Parathyroid adenoma (tissue), 2 donors: ENCODE measurements at regions not wholly inside any gene's neighbourhood (a gene's known extent, or its start where the extent isn't known, plus 50 kb on each side); places are given as distances from the start of the nearest gene placed in this dataset.

Experiments
- H2AFZ ChIP-seq: fragments of 300-600 bp; sonication (generic); one replicate; pipeline ENCODE4 v1.7.0; 2017; ENCODE audit warnings: antibody characterized with exemption, mild to moderate bottlenecking
- H3K27ac ChIP-seq: fragments of 300-600 bp; sonication (generic); one replicate; pipeline ENCODE4 v1.7.0; 2017
- H3K27me3 ChIP-seq: fragments of 300-600 bp; sonication (generic); one replicate; pipeline ENCODE4 v1.7.0; 2017; ENCODE audit warnings: low read length; ENCODE audit not compliant: control insufficient read depth, insufficient read depth
- H3K36me3 ChIP-seq: fragments of 300-600 bp; sonication (generic); one replicate; pipeline ENCODE4 v1.7.0; 2017; ENCODE audit warnings: low read length; ENCODE audit not compliant: control insufficient read depth, insufficient read depth
- H3K4me1 ChIP-seq: fragments of 300-600 bp; sonication (generic); one replicate; pipeline ENCODE4 v1.7.0; 2017; ENCODE audit warnings: control low read depth
- H3K4me2 ChIP-seq: fragments of 300-600 bp; sonication (generic); one replicate; pipeline ENCODE4 v1.7.0; 2017; ENCODE audit warnings: low read length
- H3K4me3 ChIP-seq: fragments of 300-600 bp; sonication (generic); one replicate; pipeline ENCODE4 v1.7.0; 2017; ENCODE audit warnings: low read depth, low read length
- H3K79me2 ChIP-seq: fragments of 300-600 bp; sonication (generic); one replicate; pipeline ENCODE4 v1.7.0; 2017; ENCODE audit warnings: control low read depth
- H3K9ac ChIP-seq: fragments of 300-600 bp; sonication (generic); one replicate; pipeline ENCODE4 v1.7.0; 2017; ENCODE audit warnings: mild to moderate bottlenecking
- H3K9me3 ChIP-seq: fragments of 300-600 bp; sonication (generic); one replicate; pipeline ENCODE4 v1.7.0; 2017; ENCODE audit warnings: low read length; ENCODE audit not compliant: control insufficient read depth
- CTCF ChIP-seq: fragments of 300-600 bp; sonication (generic); IDR thresholded peaks from one replicate; pipeline ENCODE4 v1.7.0; 2017; ENCODE audit warnings: antibody characterized with exemption, mild to moderate bottlenecking
- donor health status: primary hyperparathyroidism.

GRCh38 chr5:158530115-158530514, 569.6 kb downstream of the EBF1 start:
- Histone ChIP-seq H3K9me3 (no peaks in the 10 kb centered on the region), H3K27me3 (no peaks in the 10 kb centered on the region), H3K79me2 (no peaks in the 10 kb centered on the region), H2AFZ (no peak overlapping the region), H3K4me1 (no peaks in the 10 kb centered on the region), H3K9ac (no peak overlapping the region), H3K27ac (no peak overlapping the region), H3K4me2 (no peak overlapping the region), H3K4me3 (no peak overlapping the region), H3K36me3 (no peaks in the 10 kb centered on the region)
- TF ChIP-seq CTCF = no peak

DNA sequence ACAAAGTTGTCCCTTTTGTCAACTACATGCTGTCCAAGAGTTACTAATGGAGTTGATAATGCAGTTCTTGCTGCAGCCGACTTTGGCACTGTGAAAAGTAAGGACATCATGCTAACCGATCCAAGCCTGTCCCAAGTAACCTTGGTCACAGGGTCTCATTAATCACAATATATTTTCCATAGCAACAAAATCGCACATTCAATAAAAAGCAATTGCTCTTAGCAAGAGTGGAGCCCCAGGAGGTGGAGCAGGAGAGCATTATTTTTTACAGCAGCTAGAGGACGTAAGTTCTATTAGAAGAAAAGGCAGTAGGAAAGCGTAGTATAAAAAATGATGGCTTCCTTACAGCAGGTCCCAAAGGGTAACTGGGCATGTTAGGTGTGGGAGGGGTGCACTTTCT, 570.3 kb downstream of the EBF1 start:
- no peak overlapping the region for H3K9ac ChIP-seq
- no peak overlapping the region for H3K4me3 ChIP-seq
- H3K36me3 ChIP-seq = no peaks in the 10 kb centered on the region

DNA sequence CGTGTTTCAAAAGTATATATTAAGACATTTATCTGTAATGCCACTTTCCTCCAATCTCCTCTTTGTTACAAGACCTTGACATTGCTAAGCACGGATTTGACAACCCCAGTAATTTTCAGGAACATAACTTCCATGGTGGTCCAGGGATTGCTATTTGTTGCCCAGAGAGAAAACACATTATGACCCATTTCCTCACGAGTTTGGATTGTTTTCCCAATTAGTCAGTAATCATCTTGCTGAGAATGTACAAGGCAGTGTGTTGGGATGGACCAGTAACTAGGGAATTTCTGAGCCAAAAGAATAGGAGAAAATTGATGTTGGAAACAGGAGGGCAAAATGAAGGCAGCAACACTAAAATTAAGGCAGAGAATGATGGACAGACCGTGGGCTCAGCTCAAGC, 574.1 kb downstream of the EBF1 start:
- H3K9me3 ChIP-seq = no peaks in the 10 kb centered on the region
- H3K27me3 ChIP-seq = no peaks in the 10 kb centered on the region
- no peak overlapping the region for H3K4me3 ChIP-seq
- no peak overlapping the region for H3K27ac ChIP-seq
- H3K36me3 ChIP-seq = no peaks in the 10 kb centered on the region
- H3K79me2 ChIP-seq = no peaks in the 10 kb centered on the region
- H3K9ac ChIP-seq = no peak overlapping the region
- no peak for TF ChIP-seq CTCF
- no peak overlapping the region for H2AFZ ChIP-seq
- no peaks in the 10 kb centered on the region for H3K4me1 ChIP-seq
- no peak overlapping the region for H3K4me2 ChIP-seq

More for the DNA sequence above, 570.3 kb downstream of the EBF1 start:
- H3K9me3 ChIP-seq = no peaks in the 10 kb centered on the region
- H3K27ac ChIP-seq = no peak overlapping the region
- no peak for TF ChIP-seq CTCF
- H2AFZ ChIP-seq = no peak overlapping the region
- no peaks in the 10 kb centered on the region for H3K27me3 ChIP-seq
- H3K79me2 ChIP-seq = no peaks in the 10 kb centered on the region
- no peak overlapping the region for H3K4me2 ChIP-seq
- no peaks in the 10 kb centered on the region for H3K4me1 ChIP-seq

- no peaks in the 10 kb centered on the region for H3K27me3 ChIP-seq
- no peaks in the 10 kb centered on the region for H3K36me3 ChIP-seq
- H3K27ac ChIP-seq = no peak overlapping the region
- H3K79me2 ChIP-seq = no peaks in the 10 kb centered on the region
- H3K9ac ChIP-seq = no peak overlapping the region
- H3K4me2 ChIP-seq = no peak overlapping the region
- no peaks in the 10 kb centered on the region for H3K4me1 ChIP-seq
- H2AFZ ChIP-seq = no peak overlapping the region
- no peaks in the 10 kb centered on the region for H3K9me3 ChIP-seq
- TF ChIP-seq CTCF = no peak
- H3K4me3 ChIP-seq = no peak overlapping the region
These were observed 575.6 kb downstream of the EBF1 start for GRCh38 chr5:158524070-158524469.

GRCh38 chr5:158522776-158523175, 576.9 kb downstream of the EBF1 start:
- no peak overlapping the region for H3K4me3 ChIP-seq
- H3K27ac ChIP-seq = no peak overlapping the region
- no peaks in the 10 kb centered on the region for H3K27me3 ChIP-seq
- H3K9ac ChIP-seq = no peak overlapping the region
- H3K4me1 ChIP-seq = no peaks in the 10 kb centered on the region
- H2AFZ ChIP-seq = no peak overlapping the region
- no peaks in the 10 kb centered on the region for H3K9me3 ChIP-seq
- H3K4me2 ChIP-seq = no peak overlapping the region
- no peaks in the 10 kb centered on the region for H3K36me3 ChIP-seq
- no peaks in the 10 kb centered on the region for H3K79me2 ChIP-seq
- no peak for TF ChIP-seq CTCF
